Activated CD4-positive, alpha-beta T cell treated with anti-CD3 and anti-CD28 coated beads, Interleukin-2, Interleukin-6, amounts not matched to agents 100 ng/mL and 50 ng/mL, durations not matched to agents 16 hours and 8 hours (primary cell): ENCODE measurements at regions not wholly inside any gene's neighbourhood (a gene's known extent, or its start where the extent isn't known, plus 50 kb on each side); places are given as distances from the start of the nearest gene placed in this dataset.
"Not testable (repeated sequence)": the region's sequence is repeated elsewhere in the genome, so short reads cannot be mapped to it uniquely, and the experiment has no call there.

ENCODE experiments used
- DNase-seq: peaks from one replicate; pipeline ENCODE4 v3.0.0-alpha.2; 2020

DNA sequence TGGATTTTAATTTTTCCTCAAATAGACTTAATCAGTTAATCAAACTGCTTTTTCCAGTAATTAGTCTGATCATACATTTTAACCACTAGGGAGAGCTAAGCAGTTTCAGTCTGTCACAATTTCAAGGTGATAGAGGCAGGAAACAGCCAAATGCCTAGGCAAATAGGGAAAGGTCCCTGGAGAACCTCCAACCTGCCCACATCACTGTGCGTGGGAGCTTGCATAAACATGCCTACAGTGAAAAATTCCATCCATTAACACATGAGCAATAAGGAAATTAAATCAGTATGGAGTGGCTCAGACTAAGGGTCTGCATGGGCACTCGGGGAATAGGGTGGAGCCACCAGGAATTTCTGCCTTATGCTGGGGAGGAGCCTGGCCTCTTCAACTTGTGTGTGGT, 74.6 kb downstream of the AASDHPPT start:
- DNase-seq = no peak

- DNase-seq = no peak
Observed at GRCh38 chr11:106152824-106153223, 75.4 kb downstream of the AASDHPPT start.

GRCh38 chr11:106156290-106156937, 79.0 kb downstream of the AASDHPPT start:
- peak; percentile 26 for DNase-seq

DNA sequence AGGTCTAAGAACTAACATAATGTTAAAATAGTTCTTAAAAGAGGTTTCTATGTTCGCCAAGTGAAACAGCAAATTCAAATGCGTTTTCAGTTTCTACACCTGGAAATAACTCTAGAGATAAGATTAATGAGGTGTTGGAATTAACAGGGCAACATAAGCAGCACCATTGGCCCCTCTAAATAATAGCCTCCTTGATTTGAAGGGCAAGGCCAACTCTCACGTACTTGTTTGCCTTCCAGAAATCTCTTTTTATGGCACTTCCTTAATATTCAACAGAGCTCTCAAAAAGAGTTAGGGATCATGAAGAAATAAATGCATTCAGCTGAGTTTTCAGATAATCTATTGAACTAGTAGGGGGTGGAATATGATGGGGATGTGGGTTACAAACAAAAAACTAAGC, 80.9 kb downstream of the AASDHPPT start:
- DNase-seq = no peak

DNA sequence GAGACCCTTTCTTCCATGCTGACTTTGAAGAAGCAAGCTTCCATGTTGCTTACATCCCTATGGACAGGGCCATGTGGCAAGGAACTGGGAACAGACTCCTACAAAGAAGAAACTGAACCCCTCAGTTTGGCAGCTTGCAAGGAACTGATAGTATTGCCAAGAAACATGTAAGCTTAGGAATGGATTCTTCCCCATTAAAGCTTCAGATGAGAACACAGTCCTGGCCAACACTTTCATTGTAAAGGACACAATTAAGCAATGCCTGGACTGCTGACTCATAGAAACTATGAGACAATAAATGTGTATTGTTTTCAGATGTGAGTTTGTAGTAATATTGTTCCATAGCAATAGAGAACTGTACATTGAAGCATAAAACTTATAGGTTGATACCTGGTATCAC, 82.4 kb downstream of the AASDHPPT start:
- DNase-seq = no peak

- no peak for DNase-seq
Observed at GRCh38 chr11:106160494-106160893, 83.0 kb downstream of the AASDHPPT start.

DNA sequence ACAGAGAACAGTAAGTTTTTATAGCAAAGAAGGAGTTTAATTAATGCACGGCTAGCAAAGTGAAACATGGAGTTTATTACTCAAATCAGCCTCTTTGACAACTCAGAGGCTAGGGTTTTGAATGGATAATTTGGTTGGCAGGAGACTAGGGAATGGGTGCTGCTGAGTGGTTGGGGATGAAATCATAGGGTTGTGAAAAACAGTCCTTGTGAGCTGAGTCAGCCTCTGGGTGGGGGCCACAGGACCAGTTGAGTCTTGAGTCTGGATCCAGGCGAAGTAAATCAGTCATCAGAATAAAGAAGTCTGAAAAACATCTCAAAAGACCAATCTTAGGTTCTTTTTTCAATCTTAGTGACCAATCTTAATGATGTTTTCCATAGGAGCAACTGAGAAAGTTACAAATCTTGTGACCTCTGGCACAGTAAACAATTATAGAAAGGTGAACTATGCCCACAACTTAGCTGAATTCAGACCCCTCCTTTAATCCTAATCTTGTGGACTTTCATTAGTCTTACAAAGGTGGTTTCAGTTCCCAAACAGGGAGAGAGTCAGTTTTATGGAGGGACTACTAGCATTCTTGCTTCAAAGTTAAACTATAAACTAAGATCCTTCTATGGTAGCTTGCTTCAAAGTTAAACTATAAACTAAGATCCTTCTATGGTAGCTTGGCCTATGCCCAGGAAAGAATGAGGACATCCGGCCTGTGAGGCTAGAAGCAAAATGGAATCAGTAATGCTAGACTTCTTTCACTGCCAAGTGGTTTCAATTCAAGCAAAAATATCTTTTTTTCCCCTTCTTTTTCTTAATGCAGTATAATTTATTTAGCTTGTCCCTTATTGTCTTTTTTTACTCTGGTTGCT, 84.5 kb downstream of the AASDHPPT start:
- DNase-seq = no peak

- DNase-seq = no peak
Observed at GRCh38 chr11:106167085-106167484, 89.6 kb downstream of the AASDHPPT start.

DNA sequence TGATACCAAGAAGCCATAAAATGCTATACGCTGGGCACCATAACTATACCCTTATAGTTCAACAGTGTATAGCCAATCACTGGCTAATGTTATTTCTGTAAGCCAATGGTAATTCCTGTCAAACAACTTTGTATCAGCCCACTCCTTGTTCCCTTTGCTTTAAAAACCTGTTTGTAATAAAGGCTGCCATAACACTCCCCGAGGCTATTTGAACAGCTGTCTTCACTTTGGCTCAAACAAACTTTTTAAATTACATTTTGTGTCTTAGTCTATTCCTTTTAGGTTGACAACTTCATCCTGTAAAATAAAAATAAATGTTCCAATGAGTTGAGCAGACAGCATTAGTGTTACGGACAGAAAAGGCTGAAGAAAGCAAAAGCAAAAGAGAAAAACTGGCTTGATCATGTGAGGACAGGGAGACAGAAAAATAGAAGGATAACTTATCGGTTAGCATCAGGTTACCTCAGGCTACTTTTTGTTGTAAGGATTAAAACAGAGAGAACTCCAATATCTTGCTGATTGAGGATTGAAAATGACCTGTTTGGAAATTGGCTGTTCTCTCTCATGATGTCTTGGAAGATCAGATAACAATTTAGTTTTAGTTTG, 95.0 kb downstream of the AASDHPPT start:
- no peak for DNase-seq

GRCh38 chr11:106173291-106173690, 95.8 kb downstream of the AASDHPPT start:
- DNase-seq = no peak

GRCh38 chr11:106174003-106174402, 96.5 kb downstream of the AASDHPPT start:
- not testable (repeated sequence) for DNase-seq

- no peak for DNase-seq
Observed at GRCh38 chr11:106176817-106177216, 99.4 kb downstream of the AASDHPPT start.

GRCh38 chr11:106177311-106177710, 99.8 kb downstream of the AASDHPPT start:
- DNase-seq = no peak

DNA sequence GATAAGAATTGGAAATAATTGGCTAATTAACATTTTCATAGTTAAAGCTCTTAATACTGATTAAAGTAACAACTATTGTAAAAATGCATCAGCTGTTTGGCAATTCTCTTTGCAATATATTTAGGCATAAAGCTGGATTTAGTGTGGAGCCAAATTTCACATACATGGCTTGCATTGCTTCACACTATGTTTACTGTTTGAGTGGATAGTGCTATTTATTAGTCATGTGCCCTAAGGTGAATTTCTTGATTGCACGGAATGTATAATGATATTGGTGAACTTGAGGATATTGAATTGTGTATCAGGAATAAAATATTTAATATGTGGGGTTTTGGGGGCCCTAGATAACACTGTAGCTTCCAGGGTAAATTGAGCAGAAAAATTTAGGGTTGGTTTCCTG, 100.9 kb downstream of the AASDHPPT start:
- no peak for DNase-seq

- DNase-seq = no peak
Observed at GRCh38 chr11:106179048-106179447, 101.6 kb downstream of the AASDHPPT start.

- no peak for DNase-seq
Observed at GRCh38 chr11:106186630-106187029, 109.2 kb downstream of the AASDHPPT start.

- DNase-seq = no peak
Observed at GRCh38 chr11:106187860-106188456, 110.5 kb downstream of the AASDHPPT start.

DNA sequence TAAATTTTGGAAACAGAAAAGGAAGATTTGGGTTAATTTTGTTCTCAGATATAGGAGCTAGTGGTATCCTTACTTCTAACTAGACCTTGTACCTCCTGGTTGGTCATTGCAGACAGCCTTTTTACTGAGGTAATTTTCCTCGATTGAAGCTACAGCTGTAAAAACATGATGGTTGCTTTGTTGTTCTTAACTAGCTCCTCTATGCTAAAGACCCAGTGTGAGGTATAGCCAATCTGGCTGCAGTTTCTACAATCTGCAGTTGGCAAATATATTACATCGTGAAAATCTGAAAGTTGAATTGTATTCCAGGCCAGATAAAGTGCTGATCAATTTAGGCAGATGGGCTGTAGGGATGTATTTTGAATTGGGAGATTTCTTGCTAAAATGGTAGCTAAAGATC, 116.5 kb downstream of the AASDHPPT start:
- no peak for DNase-seq

DNA sequence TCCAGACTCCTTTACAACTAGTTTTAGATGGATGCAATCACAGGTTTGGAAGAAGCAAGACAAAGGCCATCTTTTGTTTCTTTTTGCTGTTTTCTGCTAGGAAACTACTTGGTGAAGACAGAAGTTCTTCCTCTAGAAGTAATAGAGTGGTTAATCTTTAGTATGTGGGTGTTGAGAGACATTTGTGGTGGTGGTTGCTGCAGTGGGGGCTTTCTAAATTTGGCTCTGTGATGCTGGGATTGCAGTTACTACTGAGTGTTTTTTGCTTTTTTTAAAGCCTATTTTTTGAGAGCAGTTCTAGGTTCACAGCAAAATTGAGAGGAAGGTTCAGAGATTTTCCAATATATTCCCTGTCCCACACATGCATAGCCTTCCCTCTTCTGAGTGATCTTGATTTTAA, 120.0 kb downstream of the AASDHPPT start:
- DNase-seq = no peak

- DNase-seq = no peak
Observed at GRCh38 chr11:106202935-106203620, 125.6 kb downstream of the AASDHPPT start.

- DNase-seq = no peak
Observed at GRCh38 chr11:106208760-106209159, 131.3 kb downstream of the AASDHPPT start.

- DNase-seq = no peak
Observed at GRCh38 chr11:106212081-106212480, 134.6 kb downstream of the AASDHPPT start.

DNA sequence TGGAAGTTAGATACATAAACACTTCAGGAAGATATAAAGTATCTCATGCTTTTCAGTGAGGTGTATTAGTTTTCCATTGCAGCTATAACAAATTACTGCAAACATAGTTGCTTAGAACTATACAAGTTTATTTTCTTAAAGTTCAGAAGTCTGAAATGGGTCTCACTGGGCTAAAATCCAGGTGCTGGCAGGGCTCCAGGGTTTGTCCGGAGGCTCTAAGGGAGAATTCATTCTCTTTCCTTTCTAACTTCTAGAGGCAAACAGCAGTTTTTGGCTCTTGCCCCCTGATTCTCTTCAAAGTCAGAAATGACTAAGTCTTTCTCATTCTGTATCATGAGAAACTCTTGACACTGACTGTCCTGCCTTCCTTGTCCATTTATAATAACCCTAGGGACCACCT, 138.8 kb downstream of the AASDHPPT start:
- no peak for DNase-seq
